C4-2B (cell line): ENCODE measurements at regions not wholly inside any gene's neighbourhood (a gene's known extent, or its start where the extent isn't known, plus 50 kb on each side); places are given as distances from the start of the nearest gene placed in this dataset.

Source experiments
- CTCF ChIP-seq: fragments of 450-650 bp; conservative IDR thresholded peaks from 2 replicates; pipeline ENCODE4 v1.5.1; 2017; ENCODE audit warnings: mild to moderate bottlenecking
- ZFX ChIP-seq: fragments of 450-650 bp; IDR thresholded peaks from 2 replicates; pipeline ENCODE4 v1.6.1; 2017

GRCh38 chr4:141430686-141431085 is 205.7 kb upstream of the IL15 start:
- TF ChIP-seq CTCF (no peak), ZFX (no peak)
